Mesendoderm (in vitro differentiated cells): ENCODE measurements at regions not wholly inside any gene's neighbourhood (a gene's known extent, or its start where the extent isn't known, plus 50 kb on each side); places are given as distances from the start of the nearest gene placed in this dataset.

ENCODE experiments used
- DNase-seq: peaks from one replicate; pipeline ENCODE4 v3.0.0; 2013
- H2AK5ac ChIP-seq: 2 replicates; pipeline ENCODE4 v1.6.1; 2013; ENCODE audit warnings: low read length, inconsistent platforms
- H2BK120ac ChIP-seq: 2 replicates; pipeline ENCODE4 v1.6.1; 2013; ENCODE audit warnings: low read depth, mild to moderate bottlenecking, low read length, moderate library complexity, mixed read lengths
- H2BK15ac ChIP-seq: replicated peaks from 2 replicates; pipeline ENCODE4 v1.6.1; 2013; ENCODE audit warnings: low read depth, mild to moderate bottlenecking, moderate library complexity
- H2BK5ac ChIP-seq: 2 replicates; pipeline ENCODE4 v1.6.1; 2013; ENCODE audit warnings: low read length, inconsistent platforms
- H3K18ac ChIP-seq: 2 replicates; pipeline ENCODE4 v1.6.1; 2013; ENCODE audit warnings: mild to moderate bottlenecking, low read length, mixed read lengths
- H3K23ac ChIP-seq: one replicate; pipeline ENCODE4 v1.6.1; 2013; ENCODE audit warnings: low read length
- H3K27ac ChIP-seq: 2 replicates; pipeline ENCODE4 v1.5.1; 2013; ENCODE audit warnings: low read depth, mild to moderate bottlenecking, inconsistent platforms, low read length, moderate library complexity
- H3K27me3 ChIP-seq: 2 replicates; pipeline ENCODE4 v1.6.1; 2013; ENCODE audit warnings: low read length, control low read depth, mild to moderate bottlenecking, inconsistent platforms; ENCODE audit not compliant: insufficient read depth, poor library complexity
- H3K36me3 ChIP-seq: 2 replicates; pipeline ENCODE4 v1.6.1; 2013; ENCODE audit warnings: low read length, inconsistent platforms; ENCODE audit not compliant: control insufficient read depth, insufficient read depth
- H3K4ac ChIP-seq: one replicate; pipeline ENCODE4 v1.6.1; 2013; ENCODE audit warnings: low read depth, mild to moderate bottlenecking, low read length, moderate library complexity
- H3K4me1 ChIP-seq: 2 replicates; pipeline ENCODE4 v1.6.1; 2013; ENCODE audit warnings: low read depth, low read length, inconsistent platforms; ENCODE audit not compliant: control insufficient read depth
- H3K4me2 ChIP-seq: 2 replicates; pipeline ENCODE4 v1.6.1; 2013; ENCODE audit warnings: low read length
- H3K4me3 ChIP-seq: 2 replicates; pipeline ENCODE4 v1.5.1; 2013; ENCODE audit warnings: mild to moderate bottlenecking, low read length
- H3K56ac ChIP-seq: one replicate; pipeline ENCODE4 v1.6.1; 2013; ENCODE audit warnings: low read length
- H3K79me1 ChIP-seq: 2 replicates; pipeline ENCODE4 v1.6.1; 2013; ENCODE audit warnings: low read length, inconsistent platforms
- H3K79me2 ChIP-seq: 2 replicates; pipeline ENCODE4 v1.6.1; 2013; ENCODE audit warnings: mild to moderate bottlenecking, low read length; ENCODE audit not compliant: control insufficient read depth, insufficient read depth
- H3K9ac ChIP-seq: 2 replicates; pipeline ENCODE4 v1.6.1; 2013; ENCODE audit warnings: low read length, inconsistent platforms
- H4K5ac ChIP-seq: one replicate; pipeline ENCODE4 v1.6.1; 2013; ENCODE audit warnings: low read length
- H4K8ac ChIP-seq: one replicate; pipeline ENCODE4 v1.6.1; 2013; ENCODE audit warnings: low read depth, mild to moderate bottlenecking, control low read depth, low read length, moderate library complexity
- WGBS: extraction: QIAGEN DNeasy Blood & Tissue Kit; methylation state at CpG from one replicate; pipeline ENCODE4 v1.1.7; 2013; ENCODE audit warnings: low lambda C conversion rate, missing lambda C conversion rate; ENCODE audit not compliant: insufficient coverage; ENCODE audit errors: extremely low coverage; 5-methylcytosine and 5-hydroxymethylcytosine counted together

DNA sequence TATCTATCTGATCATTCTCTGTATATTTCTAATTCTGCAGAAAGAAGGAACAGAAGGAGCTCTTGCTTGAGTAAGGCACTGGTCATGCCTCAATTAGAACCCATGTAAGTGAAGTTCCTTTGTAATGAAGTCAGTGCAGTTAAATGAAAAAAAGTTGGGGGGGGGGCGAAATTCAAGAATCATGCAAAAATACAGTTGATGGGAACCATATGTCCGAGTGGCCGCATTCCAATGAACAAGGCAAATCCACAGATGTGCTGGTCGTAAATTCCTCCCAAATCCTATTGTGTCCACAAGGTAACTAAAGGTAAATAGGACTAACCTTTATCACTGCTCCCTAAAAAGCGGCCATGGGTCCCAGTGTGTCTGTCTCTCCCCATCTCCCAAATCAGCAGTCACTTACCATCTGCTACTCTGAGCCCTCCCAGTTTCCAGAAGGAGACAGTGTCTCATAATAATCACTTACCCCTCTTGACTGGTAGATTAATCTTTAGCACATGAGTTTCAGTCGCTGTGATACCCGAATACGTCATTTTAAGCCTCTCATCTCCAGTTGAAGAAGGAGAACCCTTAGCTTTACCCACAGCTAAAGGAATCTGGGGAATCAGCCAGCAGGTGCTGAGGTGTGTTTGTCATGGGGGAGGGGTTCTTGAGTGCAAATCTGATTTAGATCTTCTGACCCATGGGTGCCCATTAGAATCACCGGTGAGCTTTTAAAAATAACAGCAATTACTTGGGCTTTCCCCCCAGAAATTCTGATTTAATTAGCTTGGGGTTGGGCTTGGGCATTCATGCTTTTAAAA lies 56.3 kb upstream of the EPHB3 start:
- no peaks in the 10 kb centered on the region for H3K27me3 ChIP-seq
- no peaks in the 10 kb centered on the region for H3K36me3 ChIP-seq
- no peak for DNase-seq
- no peak overlapping the region for H2BK120ac ChIP-seq
- no CpG with 5 or more reads among the region's 9 CpGs for WGBS
- H2AK5ac ChIP-seq, result no peak overlapping the region
- H3K18ac ChIP-seq, result no peak overlapping the region
- no peak overlapping the region for H3K4ac ChIP-seq
- no peak overlapping the region for H3K9ac ChIP-seq
- no peak overlapping the region for H3K23ac ChIP-seq
- no peaks in the 10 kb centered on the region for H3K4me1 ChIP-seq
- no peak overlapping the region for H3K4me3 ChIP-seq
- no peak overlapping the region for H3K56ac ChIP-seq
- no peak overlapping the region for H2BK5ac ChIP-seq
- no peak overlapping the region for H3K4me2 ChIP-seq
- H3K27ac ChIP-seq, result no peak overlapping the region
- no peaks in the 10 kb centered on the region for H3K79me2 ChIP-seq
- H2BK15ac ChIP-seq, result no peak overlapping the region
- H4K8ac ChIP-seq, result no peak overlapping the region
- H4K5ac ChIP-seq, result no peak overlapping the region
- no peaks in the 10 kb centered on the region for H3K79me1 ChIP-seq

GRCh38 chr3:184506561-184506991 lies 55.0 kb upstream of the EPHB3 start:
- Histone ChIP-seq H3K79me2 (no peaks in the 10 kb centered on the region), H3K27ac (no peak overlapping the region), H3K79me1 (no peaks in the 10 kb centered on the region), H4K5ac (no peak overlapping the region), H3K4me1 (no peaks in the 10 kb centered on the region), H3K36me3 (no peaks in the 10 kb centered on the region), H3K4me2 (no peak overlapping the region), H3K18ac (no peak overlapping the region), H3K23ac (no peak overlapping the region), H3K27me3 (no peaks in the 10 kb centered on the region), H2BK120ac (no peak overlapping the region), H3K9ac (no peak overlapping the region), H2BK15ac (no peak overlapping the region), H4K8ac (no peak overlapping the region), H3K56ac (no peak overlapping the region), H2AK5ac (no peak overlapping the region), H2BK5ac (no peak overlapping the region), H3K4me3 (no peak overlapping the region), H3K4ac (no peak overlapping the region)
- no CpG with 5 or more reads among the region's 8 CpGs for WGBS
- DNase-seq, result no peak

- Histone ChIP-seq H3K79me1 (no peaks in the 10 kb centered on the region), H2AK5ac (no peak overlapping the region), H2BK5ac (no peak overlapping the region), H3K27me3 (peaks cover 2% of the 10 kb centered on the region), H2BK120ac (no peak overlapping the region), H3K4me2 (no peak overlapping the region), H3K27ac (no peak overlapping the region), H3K4me3 (no peak overlapping the region), H3K9ac (no peak overlapping the region), H3K4ac (no peak overlapping the region), H3K79me2 (no peaks in the 10 kb centered on the region), H4K8ac (no peak overlapping the region), H3K23ac (no peak overlapping the region), H2BK15ac (no peak overlapping the region), H3K36me3 (no peaks in the 10 kb centered on the region), H3K56ac (no peak overlapping the region), H3K4me1 (no peaks in the 10 kb centered on the region), H3K18ac (no peak overlapping the region), H4K5ac (no peak overlapping the region)
- WGBS, result no CpG with 5 or more reads among the region's 8 CpGs
- DNase-seq, result no peak
Measured at GRCh38 chr3:184508938-184509337, 52.6 kb upstream of the EPHB3 start.

GRCh38 chr3:184511741-184512140 lies 49.8 kb upstream of the EPHB3 start:
- no peak overlapping the region for H3K56ac ChIP-seq

More at GRCh38 chr3:184511741-184512140, 49.8 kb upstream of the EPHB3 start:
- H3K23ac ChIP-seq, result no peak overlapping the region
- H3K18ac ChIP-seq, result no peak overlapping the region
- H3K9ac ChIP-seq, result no peak overlapping the region
- no peak overlapping the region for H4K8ac ChIP-seq
- no peak overlapping the region for H2BK15ac ChIP-seq
- H3K27ac ChIP-seq, result no peak overlapping the region
- no peak overlapping the region for H2BK5ac ChIP-seq
- no peak for DNase-seq
- H3K4me1 ChIP-seq, result no peaks in the 10 kb centered on the region
- H3K4me2 ChIP-seq, result no peak overlapping the region
- no peaks in the 10 kb centered on the region for H3K36me3 ChIP-seq
- no peak overlapping the region for H3K4ac ChIP-seq
- H4K5ac ChIP-seq, result no peak overlapping the region
- H3K79me2 ChIP-seq, result no peaks in the 10 kb centered on the region
- 100% methylated on average over 1 of the region's 2 CpGs for WGBS
- H2BK120ac ChIP-seq, result no peak overlapping the region
- H3K27me3 ChIP-seq, result peaks cover 2% of the 10 kb centered on the region
- H2AK5ac ChIP-seq, result no peak overlapping the region
- H3K4me3 ChIP-seq, result no peak overlapping the region
- no peaks in the 10 kb centered on the region for H3K79me1 ChIP-seq
